A673 (cell line): ENCODE measurements at regions not wholly inside any gene's neighbourhood (a gene's known extent, or its start where the extent isn't known, plus 50 kb on each side); places are given as distances from the start of the nearest gene placed in this dataset.

Source experiments
- EZH2 ChIP-seq: fragments of 200-600 bp; sonication (generic); IDR thresholded peaks from 2 replicates; pipeline ENCODE4 v1.6.1; 2017; ENCODE audit warnings: borderline replicate concordance, low read depth, mild to moderate bottlenecking, mixed read lengths, antibody characterized with exemption, low read length; ENCODE audit not compliant: poor library complexity, severe bottlenecking
- TF ChIP-seq, protein P1 (sequence below): fragments of 300-800, 200-600 bp; sonication (generic); conservative IDR thresholded peaks from 2 replicates; pipeline ENCODE4 v1.5.1; 2017; ENCODE audit warnings: low read depth, mild to moderate bottlenecking, antibody characterized with exemption, low read length, moderate library complexity, mixed read lengths

- no peak for TF ChIP-seq EZH2
- TF ChIP-seq, protein P1, sequence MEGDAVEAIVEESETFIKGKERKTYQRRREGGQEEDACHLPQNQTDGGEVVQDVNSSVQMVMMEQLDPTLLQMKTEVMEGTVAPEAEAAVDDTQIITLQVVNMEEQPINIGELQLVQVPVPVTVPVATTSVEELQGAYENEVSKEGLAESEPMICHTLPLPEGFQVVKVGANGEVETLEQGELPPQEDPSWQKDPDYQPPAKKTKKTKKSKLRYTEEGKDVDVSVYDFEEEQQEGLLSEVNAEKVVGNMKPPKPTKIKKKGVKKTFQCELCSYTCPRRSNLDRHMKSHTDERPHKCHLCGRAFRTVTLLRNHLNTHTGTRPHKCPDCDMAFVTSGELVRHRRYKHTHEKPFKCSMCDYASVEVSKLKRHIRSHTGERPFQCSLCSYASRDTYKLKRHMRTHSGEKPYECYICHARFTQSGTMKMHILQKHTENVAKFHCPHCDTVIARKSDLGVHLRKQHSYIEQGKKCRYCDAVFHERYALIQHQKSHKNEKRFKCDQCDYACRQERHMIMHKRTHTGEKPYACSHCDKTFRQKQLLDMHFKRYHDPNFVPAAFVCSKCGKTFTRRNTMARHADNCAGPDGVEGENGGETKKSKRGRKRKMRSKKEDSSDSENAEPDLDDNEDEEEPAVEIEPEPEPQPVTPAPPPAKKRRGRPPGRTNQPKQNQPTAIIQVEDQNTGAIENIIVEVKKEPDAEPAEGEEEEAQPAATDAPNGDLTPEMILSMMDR: no peak
Observed at GRCh38 chr12:127928615-127929571, 338.1 kb upstream of the TMEM132C start.
